Gastroesophageal sphincter (tissue), 3 donors: ENCODE measurements at regions not wholly inside any gene's neighbourhood (a gene's known extent, or its start where the extent isn't known, plus 50 kb on each side); places are given as distances from the start of the nearest gene placed in this dataset.
"Not testable (repeated sequence)": the region's sequence is repeated elsewhere in the genome, so short reads cannot be mapped to it uniquely, and the experiment has no call there.

Experiments used
- EP300 ChIP-seq: sonication (generic); formaldehyde crosslinking; IDR thresholded peaks from one replicate; pipeline ENCODE4 v1.6.1; 2017; ENCODE audit warnings: antibody characterized with exemption, mild to moderate bottlenecking
- POLR2A ChIP-seq, 2 donors: fragments of 450-650 bp; IDR thresholded peaks; one replicate each; pipeline ENCODE4 v1.6.1; 2017; ENCODE audit warnings: antibody characterized with exemption in 2 of 2, mild to moderate bottlenecking in 2 of 2, moderate library complexity in 1 of 2
- POLR2AphosphoS5 ChIP-seq: sonication (generic); formaldehyde crosslinking; IDR thresholded peaks from one replicate; pipeline ENCODE4 v1.6.1; 2017; ENCODE audit warnings: antibody characterized with exemption
- TF ChIP-seq, protein P1 (sequence below), 4 experiments: fragments of 200-600 bp in 2 of 4; fragments of 450-650 bp in 2 of 4; sonication (generic) in 1 of 4; IDR thresholded peaks; one replicate each; pipeline ENCODE4 v1.5.1; 2017 to 2019; ENCODE audit warnings: antibody characterized with exemption in 4 of 4, mild to moderate bottlenecking in 2 of 4, moderate library complexity in 2 of 4

DNA sequence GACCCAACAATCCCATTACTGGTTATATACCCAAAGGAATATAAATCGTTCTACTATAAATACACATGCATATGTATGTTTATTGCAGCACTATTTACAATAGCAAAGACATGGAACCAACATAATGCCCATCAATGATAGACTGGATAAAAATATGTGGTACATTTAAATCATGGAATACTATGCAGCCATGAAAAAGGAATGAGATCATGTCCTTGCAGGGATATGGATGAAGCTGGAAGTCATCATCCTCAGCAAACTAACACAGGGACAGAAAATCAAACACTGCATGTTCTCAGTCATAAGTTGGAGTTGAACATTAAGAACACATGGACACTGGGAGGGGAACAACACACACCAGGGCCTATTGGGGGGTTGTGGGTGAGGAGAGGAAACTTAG, 741.8 kb downstream of the CDH18 start:
- TF ChIP-seq, protein P1, sequence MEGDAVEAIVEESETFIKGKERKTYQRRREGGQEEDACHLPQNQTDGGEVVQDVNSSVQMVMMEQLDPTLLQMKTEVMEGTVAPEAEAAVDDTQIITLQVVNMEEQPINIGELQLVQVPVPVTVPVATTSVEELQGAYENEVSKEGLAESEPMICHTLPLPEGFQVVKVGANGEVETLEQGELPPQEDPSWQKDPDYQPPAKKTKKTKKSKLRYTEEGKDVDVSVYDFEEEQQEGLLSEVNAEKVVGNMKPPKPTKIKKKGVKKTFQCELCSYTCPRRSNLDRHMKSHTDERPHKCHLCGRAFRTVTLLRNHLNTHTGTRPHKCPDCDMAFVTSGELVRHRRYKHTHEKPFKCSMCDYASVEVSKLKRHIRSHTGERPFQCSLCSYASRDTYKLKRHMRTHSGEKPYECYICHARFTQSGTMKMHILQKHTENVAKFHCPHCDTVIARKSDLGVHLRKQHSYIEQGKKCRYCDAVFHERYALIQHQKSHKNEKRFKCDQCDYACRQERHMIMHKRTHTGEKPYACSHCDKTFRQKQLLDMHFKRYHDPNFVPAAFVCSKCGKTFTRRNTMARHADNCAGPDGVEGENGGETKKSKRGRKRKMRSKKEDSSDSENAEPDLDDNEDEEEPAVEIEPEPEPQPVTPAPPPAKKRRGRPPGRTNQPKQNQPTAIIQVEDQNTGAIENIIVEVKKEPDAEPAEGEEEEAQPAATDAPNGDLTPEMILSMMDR (IDR thresholded peaks at IDR 0.05), result not testable (repeated sequence)
- TF ChIP-seq POLR2A (IDR thresholded peaks at IDR 0.05); EP300; POLR2AphosphoS5: not testable (repeated sequence)
